OCI-LY7 (cell line): ENCODE measurements at regions not wholly inside any gene's neighbourhood (a gene's known extent, or its start where the extent isn't known, plus 50 kb on each side); places are given as distances from the start of the nearest gene placed in this dataset.
"Not testable (repeated sequence)": the region's sequence is repeated elsewhere in the genome, so short reads cannot be mapped to it uniquely, and the experiment has no call there.

ENCODE experiments used
- EZH2phosphoT487 ChIP-seq: fragments of 200-600 bp; sonication (generic); IDR thresholded peaks from 2 replicates; pipeline ENCODE4 v1.6.1; 2018; ENCODE audit warnings: low read depth, borderline replicate concordance, mild to moderate bottlenecking, mixed run types, antibody characterized with exemption, low read length, moderate library complexity, mixed read lengths
- TF ChIP-seq, protein P1 (sequence below): fragments of 200-600 bp; sonication (generic); conservative IDR thresholded peaks from 2 replicates; pipeline ENCODE4 v1.5.1; 2014; ENCODE audit warnings: mild to moderate bottlenecking, antibody characterized with exemption, low read length, moderate library complexity, mixed read lengths

DNA sequence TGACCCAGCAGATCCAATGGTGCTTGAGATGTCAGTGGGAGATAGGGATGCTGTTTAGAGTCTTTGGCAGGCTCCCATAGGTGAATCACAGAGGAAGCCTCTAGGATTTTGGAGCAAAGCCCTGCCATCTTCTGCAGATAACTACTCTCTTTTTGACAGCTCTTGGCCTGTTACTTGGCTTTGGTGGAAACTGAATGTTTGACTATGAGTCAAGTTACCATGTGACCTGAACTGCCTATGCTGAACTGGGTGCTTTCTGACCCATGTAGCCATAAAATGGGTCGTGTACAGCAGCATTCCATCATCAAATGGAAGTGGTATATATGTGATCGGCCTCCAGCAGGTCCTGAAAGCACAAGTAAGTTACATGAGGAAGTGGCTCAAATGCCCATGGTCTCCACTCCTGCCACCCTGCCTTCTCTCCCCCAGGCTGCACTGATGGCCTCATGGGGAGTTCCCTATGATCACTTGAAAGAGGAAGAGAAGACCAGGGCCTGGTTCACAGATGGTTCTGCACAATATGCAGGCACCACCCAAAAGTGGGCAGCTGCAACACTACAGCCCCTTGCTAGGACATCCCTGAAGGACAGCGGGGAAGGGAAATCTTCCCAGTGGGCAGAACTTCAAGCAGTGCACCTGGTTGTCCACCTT is 105.6 kb upstream of the ZC3H12A start:
- TF ChIP-seq, protein P1, sequence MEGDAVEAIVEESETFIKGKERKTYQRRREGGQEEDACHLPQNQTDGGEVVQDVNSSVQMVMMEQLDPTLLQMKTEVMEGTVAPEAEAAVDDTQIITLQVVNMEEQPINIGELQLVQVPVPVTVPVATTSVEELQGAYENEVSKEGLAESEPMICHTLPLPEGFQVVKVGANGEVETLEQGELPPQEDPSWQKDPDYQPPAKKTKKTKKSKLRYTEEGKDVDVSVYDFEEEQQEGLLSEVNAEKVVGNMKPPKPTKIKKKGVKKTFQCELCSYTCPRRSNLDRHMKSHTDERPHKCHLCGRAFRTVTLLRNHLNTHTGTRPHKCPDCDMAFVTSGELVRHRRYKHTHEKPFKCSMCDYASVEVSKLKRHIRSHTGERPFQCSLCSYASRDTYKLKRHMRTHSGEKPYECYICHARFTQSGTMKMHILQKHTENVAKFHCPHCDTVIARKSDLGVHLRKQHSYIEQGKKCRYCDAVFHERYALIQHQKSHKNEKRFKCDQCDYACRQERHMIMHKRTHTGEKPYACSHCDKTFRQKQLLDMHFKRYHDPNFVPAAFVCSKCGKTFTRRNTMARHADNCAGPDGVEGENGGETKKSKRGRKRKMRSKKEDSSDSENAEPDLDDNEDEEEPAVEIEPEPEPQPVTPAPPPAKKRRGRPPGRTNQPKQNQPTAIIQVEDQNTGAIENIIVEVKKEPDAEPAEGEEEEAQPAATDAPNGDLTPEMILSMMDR, result not testable (repeated sequence)
- not testable (repeated sequence) for TF ChIP-seq EZH2phosphoT487
